ENCODE measurements at regions not wholly inside any gene's neighbourhood (a gene's known extent, or its start where the extent isn't known, plus 50 kb on each side); places are given as distances from the start of the nearest gene placed in this dataset.

DNA sequence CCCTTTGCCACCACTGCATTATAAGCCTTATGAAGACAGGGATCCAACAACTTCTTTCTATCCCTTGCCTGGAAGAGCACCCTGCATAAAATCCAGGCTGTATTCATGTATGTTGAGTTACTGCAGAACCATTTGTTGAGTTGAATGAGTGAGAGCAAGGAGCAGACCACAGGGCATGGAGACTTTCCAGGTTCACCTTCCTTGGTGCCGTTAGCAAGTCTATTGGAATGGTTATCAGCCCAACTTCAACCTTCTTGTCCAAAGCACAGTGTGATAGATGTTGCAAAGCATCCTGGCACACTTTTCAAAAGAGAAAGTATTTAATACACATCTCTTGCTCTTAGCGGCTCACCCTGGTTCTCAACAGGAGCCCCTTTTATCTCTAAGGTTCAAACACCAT is 100.9 kb upstream of the CLDN10 start:
- DNase-seq (ENCODE audit: low spot score), result no peak

DNA sequence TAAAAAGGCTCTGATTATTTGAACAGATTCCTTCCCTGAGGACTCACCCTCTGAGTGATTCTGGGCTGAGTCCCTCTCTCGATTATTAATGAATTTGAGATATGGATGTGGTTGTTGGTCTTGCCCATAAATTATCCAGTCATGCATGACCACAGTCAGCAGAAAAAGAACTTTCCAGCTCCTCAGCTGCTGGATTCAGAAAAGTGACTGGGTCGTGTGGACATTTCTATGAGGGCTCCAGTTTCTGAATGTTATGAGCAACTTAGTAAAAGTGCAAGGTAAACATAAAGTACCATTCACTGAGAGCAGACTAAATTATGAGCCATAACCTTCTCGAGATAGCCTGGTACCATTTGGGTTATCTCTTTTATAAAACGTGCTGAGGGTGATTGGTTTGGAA is 100.1 kb upstream of the CLDN10 start:
- DNase-seq (ENCODE audit: low spot score), result no peak

DNA sequence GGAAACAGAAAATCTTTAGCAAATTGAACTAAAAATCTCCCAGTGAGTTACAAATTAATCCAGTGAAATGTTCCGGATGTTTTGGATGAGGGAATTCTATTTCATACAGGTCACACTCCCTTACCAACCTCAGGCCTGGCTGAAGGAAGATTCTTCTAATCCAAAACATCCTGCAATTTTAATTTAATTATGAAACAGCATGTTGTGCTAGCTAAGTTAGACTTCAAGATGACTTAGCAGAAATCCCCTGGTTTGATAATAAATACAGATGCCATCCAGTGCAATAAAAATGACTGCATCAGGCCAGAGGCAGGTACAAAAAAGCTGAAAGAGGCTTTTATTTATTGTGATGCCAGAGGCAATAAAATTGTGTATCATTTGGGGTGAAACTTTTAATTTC is 96.7 kb upstream of the CLDN10 start:
- no peak for DNase-seq (ENCODE audit: low spot score)

- no peak for DNase-seq (ENCODE audit: low spot score)
These were observed 95.7 kb upstream of the CLDN10 start for GRCh38 chr13:95456815-95457214.

- DNase-seq (ENCODE audit: low spot score), result no peak
These were observed 95.2 kb upstream of the CLDN10 start for GRCh38 chr13:95457294-95457693.

- DNase-seq (ENCODE audit: low spot score), result no peak
These were observed 89.7 kb upstream of the CLDN10 start for GRCh38 chr13:95462801-95463200.

- no peak for DNase-seq (ENCODE audit: low spot score)
These were observed 89.0 kb upstream of the CLDN10 start for GRCh38 chr13:95463531-95463930.

- DNase-seq (ENCODE audit: low spot score), result no peak
These were observed 81.8 kb upstream of the CLDN10 start for GRCh38 chr13:95470574-95471366.

- no peak for DNase-seq (ENCODE audit: low spot score)
These were observed 80.6 kb upstream of the CLDN10 start for GRCh38 chr13:95471960-95472359.

DNA sequence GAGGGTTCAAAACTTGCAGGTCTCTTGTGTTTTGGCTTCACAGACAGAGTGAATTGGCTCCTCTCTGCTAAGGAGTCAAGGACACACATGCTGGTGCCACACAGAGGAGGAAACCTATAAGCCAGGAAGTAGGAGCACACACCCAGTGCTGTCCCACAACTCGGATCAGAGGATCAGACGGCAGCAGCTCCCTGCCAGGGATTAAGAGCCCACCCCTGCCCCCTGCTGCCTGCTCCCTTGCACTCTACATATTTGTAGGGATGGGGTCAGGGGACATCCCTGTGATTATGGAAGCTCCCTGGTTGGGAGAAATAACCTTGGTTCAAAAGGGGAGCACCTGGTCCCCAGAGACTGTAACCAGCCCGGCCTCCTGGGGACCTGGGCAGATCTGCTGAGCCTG is 77.5 kb upstream of the CLDN10 start:
- no peak for DNase-seq (ENCODE audit: low spot score)

- no peak for DNase-seq (ENCODE audit: low spot score)
These were observed 75.3 kb upstream of the CLDN10 start for GRCh38 chr13:95477187-95477586.

DNA sequence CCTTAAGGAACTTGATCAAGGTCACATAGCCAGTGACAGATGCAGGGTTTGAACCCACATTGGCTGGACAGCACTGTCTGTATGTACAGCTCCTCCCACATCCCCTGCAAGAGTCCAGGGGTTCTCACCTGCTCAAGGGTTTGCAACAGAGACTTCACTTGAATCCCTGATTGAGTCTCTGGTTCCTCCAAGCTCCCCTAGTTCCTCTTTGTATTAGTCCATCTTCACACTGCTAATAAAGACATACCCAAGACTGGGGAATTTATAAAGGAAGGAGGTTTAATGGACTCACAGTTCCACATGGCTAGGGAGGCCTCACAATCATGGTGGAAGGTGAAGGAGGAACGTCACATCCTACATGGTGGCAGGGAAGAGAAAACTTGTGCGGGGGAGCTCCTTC is 72.8 kb upstream of the CLDN10 start:
- DNase-seq (ENCODE audit: low spot score), result no peak

DNA sequence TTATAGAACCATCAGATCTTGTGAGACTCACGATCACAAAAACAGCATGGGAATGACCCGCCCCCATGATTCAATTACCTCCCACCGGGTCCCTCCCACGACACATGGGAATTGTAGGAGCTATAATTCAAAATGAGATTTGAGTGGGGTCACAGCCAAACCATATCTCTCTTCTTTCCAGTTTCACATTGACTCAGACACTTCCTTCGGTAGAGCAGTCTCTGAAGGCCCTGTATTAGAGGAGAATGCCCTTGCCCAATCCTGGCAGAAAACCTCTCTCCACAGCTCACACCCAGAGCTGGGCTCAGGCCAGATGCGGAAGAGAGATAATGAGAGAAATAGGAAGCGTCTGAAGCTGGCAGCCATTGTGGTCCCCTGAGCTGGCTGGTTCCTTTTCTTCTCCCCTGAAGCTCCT is 72.4 kb upstream of the CLDN10 start:
- no peak for DNase-seq (ENCODE audit: low spot score)

DNA sequence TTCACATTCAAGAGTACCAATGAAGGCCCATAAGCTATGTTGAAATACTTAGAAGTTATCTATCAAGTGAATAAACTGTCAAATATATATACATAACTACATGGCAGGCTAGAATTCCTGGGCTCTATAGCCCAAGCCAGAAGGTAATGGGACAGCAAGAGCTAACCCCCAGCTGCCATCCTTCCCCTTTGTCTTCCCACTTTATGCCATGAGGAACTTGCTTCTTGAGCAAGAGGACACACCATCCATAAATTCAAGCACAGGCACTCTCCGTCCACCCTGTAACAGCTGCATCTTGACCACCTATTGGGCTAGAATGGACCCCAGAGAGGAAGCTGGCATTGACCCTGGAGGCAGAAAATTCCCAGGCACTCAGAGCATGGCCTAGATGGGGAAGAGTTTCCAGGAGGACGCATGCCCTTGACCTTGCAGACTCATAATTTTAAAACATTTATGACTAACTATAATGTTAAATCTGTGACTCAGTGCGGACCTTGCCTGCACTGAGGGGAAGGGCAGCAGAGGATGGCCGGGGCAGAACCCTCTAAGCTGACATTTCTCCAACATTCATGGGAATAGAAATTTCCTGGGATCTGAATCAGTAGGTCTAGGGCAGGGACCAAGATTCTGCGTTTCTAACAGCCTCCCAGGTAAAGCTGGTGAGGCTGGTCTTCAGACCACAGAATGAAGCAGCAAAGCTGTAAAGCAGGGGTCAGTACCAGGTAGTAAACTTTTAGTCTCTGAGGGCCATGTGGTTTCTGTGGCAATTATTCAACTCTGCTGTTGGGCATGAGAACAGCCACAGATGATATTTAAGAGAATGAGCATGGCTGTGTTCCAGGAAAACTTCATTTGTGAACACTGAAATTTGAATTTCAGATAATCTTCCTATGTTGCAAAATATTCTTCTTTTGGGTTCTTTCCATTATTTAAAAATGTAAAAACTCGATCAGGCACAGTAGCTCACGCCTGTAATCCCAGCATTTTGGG is 71.4 kb upstream of the CLDN10 start:
- DNase-seq (ENCODE audit: low spot score), result no peak

DNA sequence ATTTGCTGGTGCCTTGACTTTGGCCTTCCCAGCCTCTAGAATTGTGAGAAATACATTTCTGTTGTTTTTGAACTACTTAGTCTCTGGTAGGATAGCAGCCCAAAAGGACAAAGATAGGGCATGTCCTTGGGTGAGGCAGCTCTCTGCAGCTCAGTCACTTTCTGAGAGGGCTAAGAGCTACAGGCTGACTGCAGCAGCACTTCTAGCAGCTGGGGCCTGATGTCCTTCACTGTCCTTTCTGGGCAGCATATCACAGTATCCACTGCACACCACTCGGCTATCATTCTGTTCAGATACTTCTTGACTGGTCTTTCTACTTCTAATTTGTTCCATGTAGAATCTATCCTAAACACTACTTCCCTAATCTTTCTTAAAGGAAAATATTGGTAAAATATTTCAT is 68.5 kb upstream of the CLDN10 start:
- DNase-seq (ENCODE audit: low spot score), result no peak

- peak; percentile 26 for DNase-seq (ENCODE audit: low spot score)
These were observed 67.4 kb upstream of the CLDN10 start for GRCh38 chr13:95485045-95485517.

DNA sequence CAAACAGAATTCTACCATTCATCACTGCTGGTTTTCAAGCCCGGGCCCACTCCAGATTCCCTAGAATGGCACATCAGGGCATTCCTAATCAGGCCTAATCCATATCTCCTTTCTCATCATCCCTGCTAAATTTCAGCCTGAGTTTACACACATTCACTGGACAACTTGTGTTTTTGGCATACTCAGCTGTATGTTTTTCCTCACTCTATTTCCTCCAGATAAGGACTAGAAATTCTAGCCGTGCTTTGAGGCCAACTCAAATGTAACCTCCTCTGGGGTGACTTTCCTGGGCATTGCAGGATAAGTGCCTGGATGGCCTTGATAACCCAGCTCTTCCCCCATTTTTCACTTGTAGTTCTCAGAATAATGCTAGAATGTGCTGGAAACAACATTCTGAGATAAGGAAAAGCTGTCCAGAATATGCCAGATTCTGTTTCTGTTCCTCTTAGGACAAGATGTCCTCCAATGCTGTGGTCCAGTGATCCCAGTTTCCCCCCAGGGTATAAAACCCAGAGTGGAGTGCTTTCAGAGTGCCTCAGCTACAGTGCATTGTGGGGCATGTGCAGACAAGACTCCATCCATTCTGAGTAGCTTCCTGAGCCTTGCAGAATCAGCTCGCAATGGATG is 66.9 kb upstream of the CLDN10 start:
- no peak for DNase-seq (ENCODE audit: low spot score)

DNA sequence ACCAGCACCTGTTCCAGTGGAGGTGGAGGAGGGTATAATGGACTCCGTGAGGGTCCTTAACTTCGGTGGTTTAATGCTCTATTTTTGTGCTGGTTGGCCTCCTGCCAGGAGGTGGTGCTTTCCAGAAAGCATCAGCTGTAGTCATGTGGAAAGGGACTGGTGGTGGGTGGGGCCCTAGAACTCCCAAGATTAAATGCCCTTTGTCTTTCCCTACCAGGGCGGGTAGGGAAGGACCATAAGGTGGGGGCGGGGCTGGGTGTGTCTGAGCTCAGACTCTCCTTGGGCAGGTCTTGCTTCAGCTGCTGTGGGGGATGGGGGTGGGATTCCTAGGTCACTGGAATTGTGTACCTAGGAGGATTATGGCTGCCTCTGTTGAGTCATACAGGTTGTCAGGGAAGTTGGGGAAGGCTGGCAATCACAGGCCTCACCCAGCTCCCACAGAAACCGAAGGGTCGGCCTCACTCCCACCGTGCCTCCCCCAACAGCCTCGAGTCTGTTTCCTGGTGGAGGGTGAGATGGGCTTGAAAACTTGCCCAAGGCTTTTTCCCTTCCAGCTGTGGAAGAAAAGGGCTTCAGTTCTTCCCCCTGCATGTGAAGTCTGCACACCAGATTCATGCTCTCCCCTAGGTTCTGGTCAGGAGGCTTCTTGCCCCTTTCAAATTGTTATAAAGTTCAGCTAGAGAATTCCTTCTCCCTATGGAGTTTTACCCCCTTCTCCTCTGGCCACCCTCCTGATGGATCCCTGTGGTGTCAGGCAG is 60.3 kb upstream of the CLDN10 start:
- DNase-seq (ENCODE audit: low spot score), result no peak

GRCh38 chr13:95494082-95494681 is 58.3 kb upstream of the CLDN10 start:
- peak; percentile 64 for DNase-seq (ENCODE audit: low spot score)

- DNase-seq (ENCODE audit: low spot score), result no peak
These were observed 56.0 kb upstream of the CLDN10 start for GRCh38 chr13:95496485-95496884.

GRCh38 chr13:95497381-95497807 is 55.1 kb upstream of the CLDN10 start:
- DNase-seq (ENCODE audit: low spot score), result no peak
